Loucy (cell line): ENCODE measurements at regions not wholly inside any gene's neighbourhood (a gene's known extent, or its start where the extent isn't known, plus 50 kb on each side); places are given as distances from the start of the nearest gene placed in this dataset.

Experiments
- H2AFZ ChIP-seq: fragments of 200-600 bp; sonication (generic); 2 replicates; pipeline ENCODE4 v1.6.0; 2016; ENCODE audit warnings: antibody characterized with exemption, mild to moderate bottlenecking, low read length, moderate library complexity
- H3F3A ChIP-seq: fragments of 200-600 bp; 2 replicates; pipeline ENCODE4 v1.6.0; 2016; ENCODE audit warnings: antibody characterized with exemption, low read depth, mild to moderate bottlenecking
- H3K27me3 ChIP-seq: fragments of 200-600 bp; sonication (generic); 2 replicates; pipeline ENCODE4 v1.6.1; 2014; ENCODE audit warnings: low read length, mild to moderate bottlenecking; ENCODE audit not compliant: insufficient read depth, poor library complexity, severe bottlenecking
- H3K36me3 ChIP-seq: fragments of 200-600 bp; sonication (generic); 2 replicates; pipeline ENCODE4 v1.6.1; 2016; ENCODE audit warnings: low read length; ENCODE audit not compliant: insufficient read depth
- H3K4me1 ChIP-seq: fragments of 200-600 bp; sonication (generic); 2 replicates; pipeline ENCODE4 v1.5.1; 2014; ENCODE audit warnings: low read length, mild to moderate bottlenecking; ENCODE audit not compliant: insufficient read depth, poor library complexity, severe bottlenecking
- H3K4me2 ChIP-seq: fragments of 200-600 bp; sonication (generic); 2 replicates; pipeline ENCODE4 v1.6.0; 2014; ENCODE audit warnings: antibody characterized with exemption, low read length, low read depth, mild to moderate bottlenecking; ENCODE audit not compliant: poor library complexity, severe bottlenecking
- H3K4me3 ChIP-seq: fragments of 200-600 bp; sonication (generic); 2 replicates; pipeline ENCODE4 v1.5.1; 2014; ENCODE audit warnings: low read length, mild to moderate bottlenecking, mixed read lengths; ENCODE audit not compliant: poor library complexity, severe bottlenecking
- H3K79me2 ChIP-seq: fragments of 200-600 bp; sonication (generic); 2 replicates; pipeline ENCODE4 v1.6.1; 2014; ENCODE audit warnings: low read length; ENCODE audit not compliant: insufficient read depth
- H3K9ac ChIP-seq: fragments of 200-600 bp; sonication (generic); 2 replicates; pipeline ENCODE4 v1.6.0; 2014; ENCODE audit warnings: mild to moderate bottlenecking, low read depth, low read length, moderate library complexity; ENCODE audit not compliant: poor library complexity, severe bottlenecking
- H3K9me2 ChIP-seq: fragments of 200-600 bp; sonication (generic); replicated peaks from 2 replicates; pipeline ENCODE4 v1.6.1; 2016; ENCODE audit warnings: low read depth, low read length, mixed read lengths
- H3K9me3 ChIP-seq: fragments of 200-600 bp; sonication (generic); 2 replicates; pipeline ENCODE4 v1.6.1; 2014; ENCODE audit warnings: mild to moderate bottlenecking, antibody characterized with exemption, low read length, low read depth; ENCODE audit not compliant: insufficient read depth
- H4K20me1 ChIP-seq: fragments of 200-600 bp; sonication (generic); 2 replicates; pipeline ENCODE4 v1.6.0; 2014; ENCODE audit warnings: antibody characterized with exemption, low read length, mild to moderate bottlenecking; ENCODE audit not compliant: insufficient read depth, poor library complexity, severe bottlenecking
- CTCF ChIP-seq: fragments of 200-600 bp; sonication (generic); conservative IDR thresholded peaks from 2 replicates; pipeline ENCODE4 v1.5.1; 2014; ENCODE audit warnings: mild to moderate bottlenecking, antibody characterized with exemption, low read length
- EZH2phosphoT487 ChIP-seq: fragments of 200-600 bp; IDR thresholded peaks from 2 replicates; pipeline ENCODE4 v1.6.1; 2018; ENCODE audit warnings: antibody characterized with exemption, mild to moderate bottlenecking, moderate library complexity, borderline replicate concordance

GRCh38 chr4:12492730-12493393 lies 991.3 kb downstream of the RAB28 start:
- H3K9ac ChIP-seq, result no peak overlapping the region
- no peaks in the 10 kb centered on the region for H3K9me3 ChIP-seq
- H3K9me2 ChIP-seq, result no peaks in the 10 kb centered on the region
- H3K27me3 ChIP-seq, result no peaks in the 10 kb centered on the region
- TF ChIP-seq CTCF (no peak), EZH2phosphoT487 (no peak)
- H4K20me1 ChIP-seq, result no peaks in the 10 kb centered on the region
- H3K4me1 ChIP-seq, result no peaks in the 10 kb centered on the region
- H2AFZ ChIP-seq, result no peak overlapping the region
- H3K4me3 ChIP-seq, result no peak overlapping the region
- H3K36me3 ChIP-seq, result no peaks in the 10 kb centered on the region
- H3K79me2 ChIP-seq, result no peaks in the 10 kb centered on the region
- H3F3A ChIP-seq, result no peaks in the 10 kb centered on the region
- H3K4me2 ChIP-seq, result no peak overlapping the region

- H3K4me3 ChIP-seq, result no peak overlapping the region
- H3K9ac ChIP-seq, result no peak overlapping the region
- no peaks in the 10 kb centered on the region for H3K4me1 ChIP-seq
- no peaks in the 10 kb centered on the region for H3K9me3 ChIP-seq
- H3F3A ChIP-seq, result no peaks in the 10 kb centered on the region
- H3K9me2 ChIP-seq, result no peaks in the 10 kb centered on the region
- H3K27me3 ChIP-seq, result no peaks in the 10 kb centered on the region
- H3K4me2 ChIP-seq, result no peak overlapping the region
- TF ChIP-seq EZH2phosphoT487 (no peak), CTCF (no peak)
- no peak overlapping the region for H2AFZ ChIP-seq
- H3K36me3 ChIP-seq, result no peaks in the 10 kb centered on the region
- no peaks in the 10 kb centered on the region for H3K79me2 ChIP-seq
- no peaks in the 10 kb centered on the region for H4K20me1 ChIP-seq
Measured at GRCh38 chr4:12488672-12489071, 995.5 kb downstream of the RAB28 start.

- TF ChIP-seq EZH2phosphoT487 (no peak), CTCF (no peak)
- Histone ChIP-seq H4K20me1 (no peaks in the 10 kb centered on the region), H3K4me3 (no peak overlapping the region), H3K36me3 (no peaks in the 10 kb centered on the region), H3K4me2 (no peak overlapping the region), H3K9me2 (no peaks in the 10 kb centered on the region), H2AFZ (no peak overlapping the region), H3F3A (no peaks in the 10 kb centered on the region), H3K9ac (no peak overlapping the region), H3K27me3 (no peaks in the 10 kb centered on the region), H3K79me2 (no peaks in the 10 kb centered on the region), H3K9me3 (no peaks in the 10 kb centered on the region), H3K4me1 (no peaks in the 10 kb centered on the region)
Measured at GRCh38 chr4:12487000-12487399, 997.1 kb downstream of the RAB28 start.
